ENCODE measurements at regions not wholly inside any gene's neighbourhood (a gene's known extent, or its start where the extent isn't known, plus 50 kb on each side); places are given as distances from the start of the nearest gene placed in this dataset.
"Not testable (repeated sequence)": the region's sequence is repeated elsewhere in the genome, so short reads cannot be mapped to it uniquely, and the experiment has no call there.

GRCh38 chr4:137408527-137409177 is 123.6 kb downstream of the PCDH18 start:
- TF ChIP-seq CTCF (IDR thresholded peaks at IDR 0.05; ENCODE audit: control insufficient read depth, extremely low read depth, insufficient read depth), result no peak
- H3K4me3 ChIP-seq (ENCODE audit: low read depth, low read length), result no peak overlapping the region
- no peak for DNase-seq (ENCODE audit: low read depth)

GRCh38 chr4:137405833-137406232 is 126.5 kb downstream of the PCDH18 start:
- not testable (repeated sequence) for DNase-seq (ENCODE audit: low read depth)

GRCh38 chr4:137394018-137394417 is 138.3 kb downstream of the PCDH18 start:
- TF ChIP-seq CTCF (IDR thresholded peaks at IDR 0.05; ENCODE audit: control insufficient read depth, extremely low read depth, insufficient read depth), result no peak
- DNase-seq (ENCODE audit: low read depth), result no peak
- no peak overlapping the region for H3K4me3 ChIP-seq (ENCODE audit: low read depth, low read length)

More at GRCh38 chr4:137405833-137406232, 126.5 kb downstream of the PCDH18 start:
- H3K4me3 ChIP-seq (ENCODE audit: low read depth, low read length), result not testable (repeated sequence)

GRCh38 chr4:137393044-137393443 is 139.2 kb downstream of the PCDH18 start:
- H3K4me3 ChIP-seq (ENCODE audit: low read depth, low read length), result no peak overlapping the region
- TF ChIP-seq CTCF (IDR thresholded peaks at IDR 0.05; ENCODE audit: control insufficient read depth, extremely low read depth, insufficient read depth), result no peak
- no peak for DNase-seq (ENCODE audit: low read depth)

- DNase-seq (ENCODE audit: low read depth), result no peak
- no peak for TF ChIP-seq CTCF (IDR thresholded peaks at IDR 0.05; ENCODE audit: control insufficient read depth, extremely low read depth, insufficient read depth)
- H3K4me3 ChIP-seq (ENCODE audit: low read depth, low read length), result no peak overlapping the region
Observed at GRCh38 chr4:137390707-137391106, 141.6 kb downstream of the PCDH18 start.

- H3K4me3 ChIP-seq (ENCODE audit: low read depth, low read length), result no peak overlapping the region
- TF ChIP-seq CTCF (IDR thresholded peaks at IDR 0.05; ENCODE audit: control insufficient read depth, extremely low read depth, insufficient read depth), result no peak
- no peak for DNase-seq (ENCODE audit: low read depth)
Observed at GRCh38 chr4:137389911-137390520, 142.3 kb downstream of the PCDH18 start.

GRCh38 chr4:137387924-137388323 is 144.4 kb downstream of the PCDH18 start:
- DNase-seq (ENCODE audit: low read depth), result no peak
- TF ChIP-seq CTCF (IDR thresholded peaks at IDR 0.05; ENCODE audit: control insufficient read depth, extremely low read depth, insufficient read depth), result no peak
- no peak overlapping the region for H3K4me3 ChIP-seq (ENCODE audit: low read depth, low read length)

Data from LNCaP clone FGC (cell line).